ENCODE measurements at regions not wholly inside any gene's neighbourhood (a gene's known extent, or its start where the extent isn't known, plus 50 kb on each side); places are given as distances from the start of the nearest gene placed in this dataset.

DNA sequence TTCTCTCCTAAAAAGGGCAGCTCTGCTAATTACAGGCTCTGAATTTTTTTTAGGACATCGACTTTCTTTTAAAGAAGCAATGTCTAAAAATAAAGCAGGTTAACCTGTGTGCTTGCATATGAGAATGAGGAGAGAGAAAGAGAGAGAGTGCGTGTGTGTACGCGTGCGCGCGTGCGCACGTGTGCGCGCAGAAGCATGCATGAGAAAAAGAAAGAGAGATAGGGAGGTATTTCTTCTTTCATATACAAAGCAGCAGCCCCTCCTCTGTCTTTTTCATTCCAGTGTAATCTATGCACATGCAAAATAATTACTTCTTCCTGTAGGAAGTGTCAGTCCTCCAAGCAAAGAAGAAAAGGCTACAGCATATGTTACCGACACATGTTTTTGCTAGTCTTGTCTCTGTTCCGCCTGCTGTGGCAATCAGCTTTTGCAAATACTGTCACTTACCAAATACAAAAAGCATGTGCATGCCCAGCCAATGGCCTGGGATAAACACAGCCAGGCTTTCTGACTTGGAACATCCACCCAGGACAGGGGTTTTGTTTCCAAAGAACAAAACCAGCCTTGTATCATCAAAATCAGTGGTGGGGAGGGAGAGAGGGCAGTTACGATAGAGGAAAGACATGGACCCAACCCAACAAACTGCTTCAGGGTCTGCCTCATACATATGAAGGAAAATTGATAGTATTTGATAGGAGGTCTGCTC lies 252.3 kb upstream of the SLC24A2 start:
- no peak for FAIRE-seq

DNA sequence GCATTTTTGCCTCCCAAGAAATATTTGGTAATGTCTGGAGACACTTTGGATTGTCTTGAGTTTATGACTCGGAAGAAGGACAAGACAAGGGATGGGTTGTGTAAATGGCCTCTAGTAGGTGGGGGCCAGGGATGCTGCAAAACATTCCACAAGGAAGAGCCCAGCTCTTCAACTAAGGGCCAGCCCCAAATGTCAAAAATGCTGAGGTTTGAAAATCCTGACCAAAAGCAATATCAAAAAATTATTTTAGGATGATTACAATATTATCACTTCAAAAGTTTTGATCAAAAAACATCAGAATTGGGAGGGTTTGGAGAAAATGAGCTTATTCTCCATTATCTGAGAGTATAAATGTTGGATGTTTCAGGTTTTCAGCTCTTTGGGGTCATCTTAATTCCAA lies 248.9 kb upstream of the SLC24A2 start:
- no peak for FAIRE-seq

DNA sequence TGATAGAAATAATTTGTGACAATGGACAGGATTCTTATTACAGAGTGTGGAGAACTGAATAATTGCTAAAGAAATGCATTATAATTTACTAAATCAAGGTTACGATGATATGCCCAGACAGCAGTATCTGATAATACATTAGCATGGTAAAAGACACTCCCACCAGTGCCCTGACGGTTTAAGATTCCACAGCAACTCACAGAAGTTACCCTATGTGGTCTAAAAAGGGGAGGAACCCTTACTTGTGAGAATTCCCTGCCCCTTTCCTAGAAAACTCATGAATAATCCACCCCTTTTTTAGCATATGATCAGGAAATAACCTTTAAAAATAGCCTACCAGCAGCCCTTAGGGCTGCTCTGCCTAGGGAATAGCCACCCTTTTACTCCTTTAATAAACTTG lies 244.7 kb upstream of the SLC24A2 start:
- FAIRE-seq = no peak

DNA sequence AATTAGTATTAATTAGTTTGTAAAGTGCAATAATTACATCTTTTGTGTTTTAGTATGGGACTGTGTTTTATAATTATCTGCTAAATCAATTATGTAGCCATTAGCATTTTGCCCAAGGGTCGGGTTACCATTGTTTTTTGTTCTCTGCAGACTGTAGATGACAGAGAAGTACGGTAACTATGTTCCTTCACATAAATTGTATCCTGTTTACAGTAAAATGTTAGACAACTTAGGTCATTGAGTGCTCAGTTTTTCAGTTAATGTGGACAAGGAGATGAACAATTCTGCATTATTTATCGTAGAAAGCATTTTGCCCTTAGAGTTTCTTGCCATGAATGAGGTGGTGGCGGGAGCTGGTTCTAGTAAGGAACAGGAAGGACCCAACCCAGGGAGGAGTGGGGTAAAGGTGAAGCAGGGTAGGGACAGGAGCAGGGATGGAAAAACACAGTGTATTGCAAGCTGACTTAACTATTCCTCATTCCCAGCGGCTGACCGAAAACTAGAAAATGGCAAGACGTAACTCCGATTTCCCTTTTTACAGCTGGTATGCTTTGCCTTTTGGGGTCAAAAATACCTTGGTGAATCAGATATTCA lies 243.7 kb upstream of the SLC24A2 start:
- FAIRE-seq = no peak

DNA sequence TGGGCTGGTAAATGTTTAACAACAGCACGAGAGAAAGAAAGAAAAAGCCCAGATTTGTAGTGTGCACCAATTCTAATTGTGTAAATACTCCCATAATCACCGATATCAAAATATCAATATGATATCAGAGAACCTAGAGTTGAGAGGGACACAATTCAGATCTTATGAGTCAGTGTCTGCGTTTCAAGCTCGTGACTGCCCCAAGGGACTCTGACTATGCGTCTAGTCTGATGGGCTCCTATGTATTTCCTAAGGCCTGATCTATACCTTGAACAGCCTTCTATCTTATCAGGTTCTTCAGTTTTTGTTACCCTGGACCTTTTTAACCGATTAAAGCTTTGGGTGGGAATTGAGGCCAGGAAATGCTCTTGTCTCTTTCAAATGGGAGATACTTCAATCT lies 243.0 kb upstream of the SLC24A2 start:
- no peak for FAIRE-seq

DNA sequence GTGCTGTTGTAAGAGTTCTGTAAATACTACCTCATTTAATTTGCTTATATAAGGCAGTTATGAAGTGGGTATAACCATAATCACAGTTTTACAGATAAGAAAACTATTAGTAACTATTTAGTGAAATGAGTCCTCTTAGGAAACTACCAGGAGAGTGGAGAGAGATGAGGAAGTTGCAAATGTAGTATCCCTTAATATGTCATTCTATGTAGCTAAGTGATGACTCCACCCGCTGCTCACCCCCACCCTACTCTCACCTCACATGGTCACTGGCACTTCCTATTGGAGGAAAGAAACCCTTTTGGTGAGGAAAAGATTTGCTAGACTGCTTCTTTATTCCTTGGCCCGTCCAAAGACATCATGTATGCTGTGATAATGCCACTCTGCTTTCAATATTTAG lies 241.8 kb upstream of the SLC24A2 start:
- FAIRE-seq = no peak

DNA sequence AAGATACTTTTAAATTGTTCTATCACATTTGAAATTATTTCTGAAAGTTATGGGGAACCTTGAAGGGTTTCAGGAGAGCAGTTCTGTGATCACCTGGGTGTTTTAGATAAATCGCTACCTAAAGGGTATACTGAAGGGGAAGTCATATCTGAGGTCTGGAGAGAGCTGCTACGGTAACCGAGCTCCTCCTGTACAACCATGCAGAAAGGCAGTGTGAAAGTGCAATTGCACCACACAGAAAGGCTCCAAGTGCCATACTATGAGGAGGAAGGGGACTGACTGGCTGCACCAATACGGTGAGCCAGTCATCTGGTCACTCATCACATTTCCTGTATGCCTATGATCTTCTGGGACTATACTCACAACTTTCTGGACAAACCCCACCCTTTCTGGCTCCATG lies 241.4 kb upstream of the SLC24A2 start:
- FAIRE-seq = no peak

DNA sequence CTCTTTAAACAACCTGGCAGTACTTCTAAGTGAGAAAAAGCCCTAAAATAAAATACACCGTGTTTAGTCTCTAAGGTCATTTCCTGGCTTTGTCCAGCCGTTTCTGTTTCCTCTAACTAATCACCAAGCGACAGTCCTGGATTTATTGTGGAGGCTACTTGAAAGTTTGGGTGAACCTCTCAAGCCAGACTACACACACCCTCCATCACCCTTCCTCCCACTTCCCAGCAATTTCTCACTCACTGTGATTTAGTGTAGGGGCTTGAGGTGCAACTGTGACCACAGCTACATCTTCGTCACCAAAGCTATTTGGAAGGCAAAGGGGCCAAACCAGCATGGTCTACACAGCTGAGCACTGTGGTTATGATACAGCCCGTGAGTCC lies 240.0 kb upstream of the SLC24A2 start:
- no peak for FAIRE-seq

DNA sequence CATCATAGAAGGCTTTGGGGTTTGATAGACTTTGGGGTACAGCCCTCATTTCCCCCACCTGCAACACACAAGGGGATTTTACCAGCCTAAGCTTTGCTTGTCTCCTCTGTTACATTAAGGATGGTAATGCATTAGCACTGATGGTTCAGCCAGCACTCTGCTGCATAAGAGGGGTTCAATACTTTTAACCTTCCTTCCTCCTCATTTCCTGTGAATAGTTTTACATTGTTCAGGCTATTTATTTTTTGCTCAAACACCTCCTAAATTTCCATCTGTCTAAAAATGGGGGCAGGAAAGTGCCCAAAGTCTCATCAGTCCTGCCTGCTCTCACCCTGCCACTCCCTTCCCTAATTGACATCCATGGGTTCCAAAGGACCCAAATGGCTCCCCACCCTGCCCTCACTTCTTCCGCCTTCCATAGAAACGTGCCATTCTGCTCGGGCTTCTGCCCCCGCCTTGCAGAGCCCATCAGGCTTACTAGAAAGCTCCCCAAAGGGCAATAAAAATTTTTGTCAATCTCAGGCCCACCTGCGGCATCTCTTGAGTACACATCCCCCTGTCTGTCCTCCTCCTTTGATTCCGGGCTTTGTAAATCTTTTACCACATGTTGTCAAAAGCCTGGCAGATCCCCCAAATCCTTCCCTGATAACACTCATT lies 239.5 kb upstream of the SLC24A2 start:
- FAIRE-seq = no peak

DNA sequence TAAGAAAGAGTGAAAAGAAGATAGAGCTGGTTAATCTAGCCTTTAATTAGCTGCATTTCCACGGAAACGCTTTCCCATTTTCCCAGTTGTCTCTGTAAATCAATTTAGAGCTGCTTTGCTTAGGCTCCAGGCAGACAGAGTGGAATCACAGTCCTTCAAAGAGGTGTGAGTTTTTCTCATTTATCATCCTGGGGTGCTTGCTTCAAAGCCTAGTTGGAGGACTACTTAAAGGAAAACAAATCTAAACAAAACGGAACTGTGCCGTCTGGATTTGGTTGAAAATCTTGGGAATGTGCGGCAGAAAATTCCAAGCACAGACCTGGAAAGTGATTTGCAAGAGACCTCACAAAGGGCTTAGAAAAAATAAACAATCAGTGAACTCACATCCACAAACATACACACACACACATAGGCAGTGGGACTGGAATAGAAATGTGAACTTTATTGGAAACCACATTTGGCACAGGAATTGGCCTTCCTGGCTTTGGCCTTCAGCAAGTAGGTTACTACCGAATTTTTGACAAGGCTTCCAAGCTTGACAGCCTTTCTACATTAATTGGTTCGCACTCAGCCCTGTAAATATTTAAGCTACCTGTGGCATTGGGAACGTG lies 235.2 kb upstream of the SLC24A2 start:
- no peak for FAIRE-seq

DNA sequence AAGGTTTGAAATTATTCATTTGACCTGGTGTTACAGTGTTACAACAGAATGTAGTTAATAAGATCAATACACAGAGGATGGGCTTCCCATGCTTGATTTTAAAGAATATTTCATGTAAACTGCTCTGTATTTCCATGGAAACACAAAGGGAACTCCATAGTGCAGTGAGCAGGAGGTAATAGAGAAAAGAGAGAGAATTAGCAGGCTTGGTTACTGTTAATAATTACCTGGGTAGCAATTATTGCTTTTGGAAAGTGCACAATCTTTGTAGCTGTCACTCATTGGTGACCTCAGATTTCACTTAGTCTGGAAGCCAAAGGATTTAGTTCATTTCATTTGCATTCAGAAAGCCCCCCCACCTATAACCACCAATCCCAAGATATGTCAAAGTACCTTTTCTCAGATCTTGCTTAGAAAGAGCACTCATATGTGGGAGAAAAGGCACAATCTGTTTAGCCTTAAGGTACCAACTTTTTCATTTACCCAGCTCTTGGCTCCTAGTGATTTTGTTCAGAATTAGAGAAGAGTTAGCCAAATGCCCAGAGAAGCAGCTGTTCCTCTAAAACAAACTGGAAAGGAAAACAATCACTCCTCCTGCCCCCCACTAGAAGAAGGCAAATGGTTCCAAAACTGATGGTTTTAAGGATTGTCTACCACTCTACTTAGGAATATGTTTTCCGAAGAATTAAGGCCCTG lies 234.5 kb upstream of the SLC24A2 start:
- no peak for FAIRE-seq

DNA sequence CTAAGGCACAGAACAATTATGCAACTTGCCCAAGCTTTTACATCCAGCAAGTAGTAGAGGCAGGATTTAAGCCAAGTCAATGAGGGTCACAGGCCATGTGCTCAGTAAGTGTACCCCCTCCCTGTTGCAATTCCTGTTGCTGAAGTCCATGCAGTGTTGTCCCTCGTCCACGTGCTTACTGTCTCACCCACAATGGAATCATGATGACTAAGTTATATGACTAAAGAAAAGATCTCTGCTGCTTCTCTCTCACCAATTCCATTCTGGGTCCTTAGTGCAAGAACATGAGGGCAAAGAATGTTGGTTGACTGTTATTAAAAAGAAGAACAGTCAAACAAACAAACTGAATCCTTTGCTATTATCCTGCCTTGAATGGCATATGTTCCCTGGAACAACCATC lies 233.6 kb upstream of the SLC24A2 start:
- no peak for FAIRE-seq

DNA sequence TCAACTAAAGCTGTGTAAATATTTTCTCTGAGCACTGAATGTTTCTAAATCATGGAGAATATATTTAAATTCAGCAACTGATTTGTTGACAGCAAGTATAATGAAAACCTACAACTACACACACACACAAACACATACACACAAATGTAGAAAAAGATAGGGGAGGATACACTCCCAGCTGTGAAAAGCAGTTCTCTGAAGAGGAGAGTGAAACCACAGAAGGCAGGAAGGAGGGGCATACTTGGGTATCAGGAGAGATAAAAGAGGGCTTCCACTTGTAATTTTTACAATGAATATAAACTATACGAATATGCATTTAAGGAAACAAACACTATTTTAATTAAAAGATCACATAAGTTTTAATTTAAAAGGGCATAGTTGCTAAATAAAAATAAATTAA lies 227.8 kb upstream of the SLC24A2 start:
- no peak for FAIRE-seq

DNA sequence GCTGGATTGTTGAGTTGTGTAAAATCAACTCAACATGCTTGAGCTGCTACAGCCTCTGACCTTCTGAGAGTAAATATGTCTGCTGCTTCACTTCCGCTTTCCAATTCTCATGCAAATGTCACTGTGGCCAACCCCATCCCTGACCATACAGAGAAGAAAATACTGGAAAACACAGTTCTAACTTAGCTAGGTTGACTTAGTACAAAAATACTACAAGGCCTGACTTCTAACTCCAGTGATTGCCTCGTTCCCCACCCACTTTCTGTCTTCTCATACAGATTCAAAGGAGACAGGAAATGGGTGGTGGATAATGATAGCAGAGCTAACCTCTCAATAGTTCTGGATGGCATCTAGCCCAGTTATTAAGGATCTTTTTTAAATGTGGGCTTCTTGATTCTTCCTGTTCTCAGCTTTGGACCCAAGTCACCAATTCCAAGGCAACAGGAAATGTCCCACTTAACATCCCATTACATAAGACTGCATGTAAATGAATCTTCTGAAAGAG lies 226.6 kb upstream of the SLC24A2 start:
- FAIRE-seq = no peak

DNA sequence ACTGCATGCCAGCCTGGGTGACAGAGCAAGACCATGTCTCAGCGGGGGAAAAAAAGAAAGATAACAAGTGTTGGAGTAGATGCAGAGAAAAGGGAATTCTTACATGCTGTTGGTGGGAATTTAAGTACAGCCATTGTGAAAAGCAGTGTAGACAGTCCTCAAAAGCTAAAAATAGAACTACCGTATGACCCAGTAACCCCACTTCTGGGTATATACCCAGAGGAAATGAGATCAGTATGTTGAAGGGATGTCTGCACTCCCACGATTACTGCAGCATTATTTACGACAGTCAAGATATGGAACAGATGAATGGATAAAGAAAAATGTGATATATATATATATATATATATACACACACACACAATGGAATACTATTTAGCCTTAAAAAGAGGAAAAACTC lies 225.3 kb upstream of the SLC24A2 start:
- FAIRE-seq = no peak

DNA sequence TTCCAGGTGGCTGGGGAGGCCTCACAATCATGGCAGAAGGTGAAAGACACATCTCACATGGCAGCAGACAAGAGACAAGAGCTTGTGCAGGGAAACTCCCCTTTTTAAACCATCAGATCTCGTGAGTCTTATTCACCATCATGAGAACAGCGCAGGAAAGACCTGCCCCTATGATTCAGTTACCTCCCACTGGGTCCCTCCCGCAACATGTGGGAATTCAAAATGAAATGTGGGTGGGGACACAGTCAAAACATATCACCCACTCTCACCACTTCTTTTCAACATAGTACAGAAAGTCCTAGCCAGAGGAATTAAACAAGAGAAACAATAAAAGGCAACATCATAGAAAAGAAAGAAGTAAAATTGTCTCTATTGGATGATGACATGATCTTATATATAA lies 223.4 kb upstream of the SLC24A2 start:
- FAIRE-seq = no peak

DNA sequence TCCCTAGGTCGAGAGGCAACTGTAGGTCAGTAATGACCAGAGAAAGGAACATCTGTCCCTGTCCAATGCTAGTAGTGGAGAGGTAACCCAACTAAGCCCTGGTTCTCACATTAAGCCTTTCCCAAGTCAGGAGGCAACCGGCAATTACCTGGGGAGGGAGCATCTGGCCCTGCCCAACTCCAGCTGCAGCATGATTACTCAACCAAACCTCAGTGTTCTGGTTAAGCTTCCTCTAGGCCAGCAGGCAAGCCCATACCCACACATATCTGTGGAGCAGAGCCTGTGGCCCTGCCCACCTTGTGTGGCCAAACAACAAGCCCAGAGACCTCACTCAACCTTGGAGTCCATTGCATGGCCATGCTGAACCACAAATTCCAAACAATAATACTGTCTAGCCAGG lies 220.8 kb upstream of the SLC24A2 start:
- no peak for FAIRE-seq

DNA sequence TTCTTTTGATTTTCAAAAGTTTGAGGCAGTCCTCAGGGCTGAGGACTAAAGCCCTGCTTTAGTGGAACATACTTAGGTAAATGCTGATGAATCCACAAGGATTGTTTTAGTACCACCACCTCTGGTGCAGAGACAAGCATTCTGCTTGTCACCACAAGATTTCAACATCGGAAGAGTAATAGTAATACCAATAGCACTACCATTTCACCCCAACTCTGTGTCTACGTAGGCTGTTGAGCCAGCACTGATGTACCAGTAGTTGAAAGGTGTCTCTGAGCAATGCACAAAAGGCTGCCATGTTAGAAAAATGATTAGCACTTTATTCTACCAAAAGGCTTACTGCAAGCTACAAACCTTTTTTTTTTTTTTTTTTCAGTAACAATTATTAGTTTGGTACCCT lies 213.2 kb upstream of the SLC24A2 start:
- FAIRE-seq = no peak

DNA sequence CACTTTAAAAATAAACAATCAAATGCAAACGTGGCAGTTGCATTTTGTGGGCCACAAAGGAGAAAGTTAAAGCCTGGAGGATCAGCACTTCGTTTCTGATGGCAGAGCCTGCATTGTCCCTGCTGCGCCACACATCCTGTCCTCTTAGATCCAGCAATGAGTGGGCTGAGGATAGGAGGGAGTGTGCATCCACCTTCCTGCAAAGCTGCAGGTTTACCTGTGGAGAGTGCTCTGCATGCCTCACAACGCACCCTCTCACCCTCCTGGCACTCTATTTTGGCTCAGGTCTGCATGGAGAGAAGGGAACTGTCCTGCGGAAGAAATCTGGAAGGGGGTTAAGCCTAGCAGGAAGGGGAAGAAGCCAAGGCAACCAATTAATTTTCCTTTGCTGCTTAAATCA lies 212.2 kb upstream of the SLC24A2 start:
- no peak for FAIRE-seq

DNA sequence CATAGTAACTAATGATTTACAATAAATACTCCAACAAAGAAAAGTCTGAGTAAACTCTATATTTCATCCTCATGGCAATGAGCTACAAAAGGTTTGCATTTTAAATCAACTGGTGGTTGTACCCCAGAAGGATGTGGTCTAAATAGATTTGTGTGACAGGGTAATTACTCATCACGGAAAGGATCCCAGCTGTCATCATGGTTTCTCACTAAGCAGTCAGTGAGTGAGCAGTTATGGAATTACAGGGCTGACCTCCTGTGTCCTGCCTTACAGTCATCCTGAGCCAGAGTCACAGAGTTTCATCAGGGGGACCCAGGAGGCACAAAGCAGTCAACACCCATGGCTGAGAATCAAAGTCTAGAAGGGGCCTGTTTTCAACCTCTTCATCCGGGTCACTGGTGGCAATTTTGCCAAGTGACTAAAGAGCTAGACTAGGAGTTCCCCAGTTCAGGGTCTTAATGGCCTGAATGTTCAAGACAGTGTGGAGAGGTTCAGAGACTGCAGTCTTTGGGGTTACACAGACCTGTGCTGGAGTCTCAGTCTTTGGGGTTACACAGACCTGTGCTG lies 210.7 kb upstream of the SLC24A2 start:
- FAIRE-seq = no peak

DNA sequence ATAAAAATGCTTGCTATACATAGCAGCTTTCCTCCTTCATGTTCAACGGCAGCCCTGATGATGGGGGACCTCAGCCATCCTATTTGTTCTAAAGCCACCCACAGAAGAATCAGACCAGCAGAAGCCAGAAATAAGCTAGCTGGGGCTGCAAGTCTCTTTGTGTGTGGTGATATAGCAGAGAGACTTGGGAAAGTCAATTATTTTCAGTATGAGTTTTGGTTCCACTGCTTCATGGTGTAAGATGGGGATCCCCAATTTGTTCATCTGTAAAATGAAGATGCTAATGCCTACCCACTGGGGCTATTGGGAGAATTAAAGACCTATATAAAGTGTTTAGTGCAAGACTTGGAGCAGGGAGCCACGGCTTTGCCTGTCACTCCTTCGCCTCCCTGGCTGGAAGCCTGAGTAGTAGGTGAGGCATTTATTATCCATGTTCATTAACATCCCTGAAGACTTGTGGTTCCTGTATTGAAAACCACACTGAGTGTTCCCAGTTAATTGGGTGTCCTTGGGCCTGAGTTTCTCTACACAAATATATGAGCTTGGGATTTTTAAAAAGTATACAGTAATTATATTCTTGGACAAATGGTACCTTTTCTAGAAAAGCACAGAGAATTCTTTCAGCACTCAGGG lies 210.1 kb upstream of the SLC24A2 start:
- FAIRE-seq = no peak

DNA sequence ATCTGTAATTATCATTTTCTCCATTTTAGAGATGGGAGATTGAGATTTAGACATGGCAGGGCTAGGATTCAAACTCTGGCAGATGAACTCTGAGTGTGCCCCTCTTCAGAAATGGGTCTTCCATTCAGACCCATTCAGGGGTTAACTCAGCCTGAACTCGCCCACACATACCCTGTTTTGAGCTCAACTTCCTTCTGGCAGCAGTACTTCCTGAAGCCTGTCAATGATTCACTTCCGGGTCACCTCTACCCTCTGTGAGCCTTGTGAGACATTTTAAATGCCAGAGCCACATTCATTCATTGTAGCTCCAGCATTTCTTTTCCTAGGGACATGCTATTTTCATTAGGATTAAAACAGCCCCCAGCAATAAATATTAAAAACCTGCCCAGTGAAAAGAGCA lies 209.3 kb upstream of the SLC24A2 start:
- FAIRE-seq = no peak

Measured in endometrium (tissue), 2 donors.